ENCODE measurements at regions not wholly inside any gene's neighbourhood (a gene's known extent, or its start where the extent isn't known, plus 50 kb on each side); places are given as distances from the start of the nearest gene placed in this dataset.
"Not testable (repeated sequence)": the region's sequence is repeated elsewhere in the genome, so short reads cannot be mapped to it uniquely, and the experiment has no call there.

DNA sequence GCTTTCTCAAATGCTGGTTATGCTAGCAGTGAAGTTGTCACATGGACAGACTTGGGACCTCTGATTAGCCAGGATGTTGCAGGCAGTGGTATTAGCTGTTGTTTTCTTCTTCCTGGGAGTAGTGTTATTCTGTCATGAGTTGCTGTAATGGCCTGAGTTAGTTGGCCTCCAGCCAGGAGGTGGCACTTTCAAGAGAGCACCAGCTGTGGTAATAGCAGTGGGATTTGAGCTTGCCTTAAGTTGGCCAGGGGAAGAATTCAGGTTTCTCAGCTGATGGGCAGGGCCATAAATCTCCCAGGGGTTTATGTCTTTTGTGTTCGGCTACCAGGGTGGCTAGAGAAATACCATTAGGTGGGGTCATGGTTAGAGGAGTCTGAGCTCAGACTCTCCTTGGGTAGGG, 132.6 kb downstream of the GLUD2 start:
- no peak for TF ChIP-seq EP300 (IDR thresholded peaks at IDR 0.05)
- no peak for TF ChIP-seq POLR2A (IDR thresholded peaks at IDR 0.05)
- TF ChIP-seq, protein P1, sequence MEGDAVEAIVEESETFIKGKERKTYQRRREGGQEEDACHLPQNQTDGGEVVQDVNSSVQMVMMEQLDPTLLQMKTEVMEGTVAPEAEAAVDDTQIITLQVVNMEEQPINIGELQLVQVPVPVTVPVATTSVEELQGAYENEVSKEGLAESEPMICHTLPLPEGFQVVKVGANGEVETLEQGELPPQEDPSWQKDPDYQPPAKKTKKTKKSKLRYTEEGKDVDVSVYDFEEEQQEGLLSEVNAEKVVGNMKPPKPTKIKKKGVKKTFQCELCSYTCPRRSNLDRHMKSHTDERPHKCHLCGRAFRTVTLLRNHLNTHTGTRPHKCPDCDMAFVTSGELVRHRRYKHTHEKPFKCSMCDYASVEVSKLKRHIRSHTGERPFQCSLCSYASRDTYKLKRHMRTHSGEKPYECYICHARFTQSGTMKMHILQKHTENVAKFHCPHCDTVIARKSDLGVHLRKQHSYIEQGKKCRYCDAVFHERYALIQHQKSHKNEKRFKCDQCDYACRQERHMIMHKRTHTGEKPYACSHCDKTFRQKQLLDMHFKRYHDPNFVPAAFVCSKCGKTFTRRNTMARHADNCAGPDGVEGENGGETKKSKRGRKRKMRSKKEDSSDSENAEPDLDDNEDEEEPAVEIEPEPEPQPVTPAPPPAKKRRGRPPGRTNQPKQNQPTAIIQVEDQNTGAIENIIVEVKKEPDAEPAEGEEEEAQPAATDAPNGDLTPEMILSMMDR (IDR thresholded peaks at IDR 0.05): no peak
- WGBS, 3 donors: 50 to 55% (median 50%) methylated on average over 1 of the region's 1 CpG
- intact Hi-C loops (cut with DNase I): no loop called here
- Histone ChIP-seq H3K4me1 (ENCODE audit: insufficient read depth) (no peaks in the 10 kb centered on the region), H3K4me3 (no peak overlapping the region), H3K27me3 (no peaks in the 10 kb centered on the region), H3K27ac (no peak overlapping the region), H3K9me3 (no peaks in the 10 kb centered on the region), H3K36me3 (no peaks in the 10 kb centered on the region)
- DNase-seq: no peak

DNA sequence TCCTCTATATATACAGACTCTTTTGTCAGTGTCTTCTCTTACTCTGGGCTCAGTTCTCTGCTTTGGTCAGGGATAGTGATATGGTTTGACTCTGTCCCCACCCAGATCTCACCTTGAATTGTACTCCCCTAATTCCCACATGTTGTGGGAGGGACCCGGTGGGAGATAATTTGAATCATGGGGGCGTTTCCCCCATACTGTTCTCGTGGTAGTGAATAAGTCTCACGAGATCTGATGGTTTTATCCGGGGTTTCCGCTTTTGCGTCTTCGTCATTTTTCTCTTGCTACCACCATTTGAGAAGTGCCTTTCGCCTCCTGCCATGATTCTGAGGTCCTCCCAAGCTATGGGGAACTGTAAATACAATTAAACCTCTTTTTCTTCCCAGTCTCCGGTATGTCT, 144.4 kb downstream of the GLUD2 start:
- intact Hi-C loops (cut with DNase I): no loop called here
- no peaks in the 10 kb centered on the region for H3K4me1 ChIP-seq (ENCODE audit: insufficient read depth)
- WGBS, 3 donors: 65 to 73% (median 72%) methylated on average over 10 of the region's 10 CpGs
- H3K27me3 ChIP-seq: no peaks in the 10 kb centered on the region
- no peak for DNase-seq
- no peak overlapping the region for H3K27ac ChIP-seq
- TF ChIP-seq EP300 (IDR thresholded peaks at IDR 0.05) (no peak), POLR2A (IDR thresholded peaks at IDR 0.05) (no peak)
- TF ChIP-seq, protein P1 (IDR thresholded peaks at IDR 0.05): no peak
- no peaks in the 10 kb centered on the region for H3K36me3 ChIP-seq
- no peak overlapping the region for H3K4me3 ChIP-seq
- no peaks in the 10 kb centered on the region for H3K9me3 ChIP-seq

DNA sequence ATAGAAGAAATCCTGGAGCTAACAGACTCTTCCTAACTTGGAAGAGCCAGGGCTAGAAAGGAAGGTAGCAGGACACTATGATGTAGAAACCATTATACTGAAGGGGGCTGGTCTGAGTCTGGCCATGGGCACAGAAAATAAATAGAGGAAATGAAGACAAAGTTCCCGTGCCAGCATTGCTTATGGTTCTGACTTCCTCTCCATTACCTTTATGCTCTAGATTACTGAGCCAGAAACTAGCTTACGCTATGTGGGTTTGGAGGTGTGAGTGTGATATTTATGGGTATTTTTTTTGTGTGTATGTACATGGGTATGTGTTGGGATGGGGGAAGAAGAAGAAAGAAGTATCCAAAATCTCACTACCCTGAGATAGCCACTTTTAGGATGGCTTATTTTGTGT, 148.3 kb downstream of the GLUD2 start:
- no peaks in the 10 kb centered on the region for H3K9me3 ChIP-seq
- no peak overlapping the region for H3K27ac ChIP-seq
- no peaks in the 10 kb centered on the region for H3K36me3 ChIP-seq
- TF ChIP-seq, protein P1 (IDR thresholded peaks at IDR 0.05): no peak
- intact Hi-C loops (cut with DNase I): no loop called here
- WGBS, 3 donors: 80 to 88% (median 85%) methylated on average over 2 of the region's 2 CpGs
- no peaks in the 10 kb centered on the region for H3K4me1 ChIP-seq (ENCODE audit: insufficient read depth)
- no peaks in the 10 kb centered on the region for H3K27me3 ChIP-seq
- H3K4me3 ChIP-seq: no peak overlapping the region
- no peak for DNase-seq

DNA sequence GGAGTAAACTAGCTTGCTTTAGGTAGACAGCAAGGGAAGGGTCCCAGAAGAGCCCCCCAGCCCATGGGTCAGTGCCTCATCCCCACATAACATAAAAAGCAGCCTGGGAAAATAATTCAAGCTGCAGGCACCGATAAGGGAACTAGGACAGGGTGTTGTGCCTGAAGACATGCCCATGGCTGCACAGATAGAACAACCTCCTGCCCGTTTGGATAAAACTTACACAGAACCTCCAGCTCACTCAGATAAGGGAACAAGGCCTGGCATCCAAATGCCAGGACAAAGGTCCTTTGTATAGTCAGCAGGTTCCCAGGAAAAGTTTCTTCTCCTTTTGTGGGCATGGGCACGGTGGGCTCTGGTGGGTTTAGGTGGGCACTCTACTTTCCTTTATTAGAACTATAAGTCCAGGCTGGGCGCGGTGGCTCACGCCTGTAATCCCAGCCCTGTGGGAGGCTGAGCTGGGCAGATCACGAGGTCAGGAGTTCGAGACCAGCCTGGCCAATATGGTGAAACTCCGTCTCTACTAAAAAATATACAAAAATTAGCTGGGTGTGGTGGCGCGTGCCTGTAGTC, 149.5 kb downstream of the GLUD2 start:
- H3K4me1 ChIP-seq (ENCODE audit: insufficient read depth); H3K9me3 ChIP-seq; H3K36me3 ChIP-seq; DNase-seq; H3K27ac ChIP-seq; intact Hi-C loops (cut with DNase I); H3K27me3 ChIP-seq; H3K4me3 ChIP-seq: not testable (repeated sequence)
- 80 to 84% (median 83%) methylated on average over 11 of the region's 11 CpGs for WGBS, 3 donors

DNA sequence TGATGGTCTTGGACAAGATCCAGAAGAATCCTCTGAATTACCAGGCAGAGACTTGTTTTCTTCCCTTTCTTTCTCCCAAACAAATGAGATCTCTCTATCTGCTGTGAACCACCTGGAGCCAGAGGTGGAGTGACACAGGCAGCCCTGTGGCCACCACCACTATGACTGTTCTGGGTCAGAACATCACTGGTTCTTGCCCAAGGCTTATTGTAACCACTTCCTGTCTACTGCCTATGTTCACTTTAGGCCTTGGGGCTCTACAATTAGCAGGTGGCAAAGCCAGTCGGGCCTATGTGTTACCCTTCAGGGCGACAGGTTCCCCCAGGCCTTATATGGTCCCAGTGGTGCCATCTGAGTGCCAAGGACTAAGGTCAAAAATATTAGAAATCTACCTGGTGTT, 161.2 kb downstream of the GLUD2 start:
- Histone ChIP-seq H3K36me3 (no peaks in the 10 kb centered on the region), H3K9me3 (no peaks in the 10 kb centered on the region), H3K4me3 (no peak overlapping the region), H3K27ac (no peak overlapping the region), H3K4me1 (ENCODE audit: insufficient read depth) (no peaks in the 10 kb centered on the region), H3K27me3 (no peaks in the 10 kb centered on the region)
- DNase-seq: no peak
- TF ChIP-seq, protein P1 (IDR thresholded peaks at IDR 0.05): no peak
- TF ChIP-seq POLR2A (IDR thresholded peaks at IDR 0.05) (no peak), EP300 (IDR thresholded peaks at IDR 0.05) (no peak)
- intact Hi-C loops (cut with DNase I): no loop called here
- 62 to 65% (median 64%) methylated on average over 2 of the region's 2 CpGs for WGBS, 3 donors

Data from ovary (tissue), 7 donors.